Neural progenitor cell (in vitro differentiated cells): ENCODE measurements at regions not wholly inside any gene's neighbourhood (a gene's known extent, or its start where the extent isn't known, plus 50 kb on each side); places are given as distances from the start of the nearest gene placed in this dataset.

Experiments
- DNase-seq: peaks from one replicate; pipeline ENCODE4 v3.0.0-alpha.2; 2016; ENCODE audit warnings: low spot score
- H2AFZ ChIP-seq: fragments of 200-600 bp; sonication (generic); replicated peaks from 2 replicates; pipeline ENCODE4 v1.6.1; 2016; ENCODE audit warnings: antibody characterized with exemption
- H3F3A ChIP-seq: fragments of 200-600 bp; sonication (generic); 2 replicates; pipeline ENCODE4 v1.6.1; 2016; ENCODE audit warnings: antibody characterized with exemption, low read depth
- H3K27ac ChIP-seq: fragments of 200-600 bp; sonication (generic); 2 replicates; pipeline ENCODE4 v1.5.1; 2016; ENCODE audit warnings: mild to moderate bottlenecking
- H3K27me3 ChIP-seq: fragments of 200-600 bp; sonication (generic); 2 replicates; pipeline ENCODE4 v1.6.1; 2016; ENCODE audit warnings: mild to moderate bottlenecking, moderate library complexity
- H3K36me3 ChIP-seq: fragments of 200-600 bp; sonication (generic); 2 replicates; pipeline ENCODE4 v1.5.1; 2016
- H3K4me1 ChIP-seq: fragments of 200-600 bp; sonication (generic); 2 replicates; pipeline ENCODE4 v1.6.1; 2016; ENCODE audit warnings: mixed run types
- H3K4me2 ChIP-seq: fragments of 200-600 bp; sonication (generic); 2 replicates; pipeline ENCODE4 v1.6.1; 2016
- H3K4me3 ChIP-seq: fragments of 200-600 bp; sonication (generic); 2 replicates; pipeline ENCODE4 v1.5.1; 2016
- H3K79me2 ChIP-seq: fragments of 200-600 bp; sonication (generic); 2 replicates; pipeline ENCODE4 v1.6.1; 2016; ENCODE audit warnings: low read depth
- H3K9ac ChIP-seq: fragments of 200-600 bp; sonication (generic); 2 replicates; pipeline ENCODE4 v1.6.1; 2016
- H3K9me3 ChIP-seq: fragments of 200-600 bp; sonication (generic); 2 replicates; pipeline ENCODE4 v1.5.1; 2016; ENCODE audit warnings: low read depth
- H4K20me1 ChIP-seq: fragments of 200-600 bp; sonication (generic); 2 replicates; pipeline ENCODE4 v1.6.1; 2016; ENCODE audit warnings: low read depth
- H3K27ac Mint-ChIP-seq: 3 replicates; pipeline ENCODE4 v1.8.0; 2021; ENCODE audit warnings: mixed read lengths
- H3K27me3 Mint-ChIP-seq: 2 replicates; pipeline ENCODE4 v1.8.0; 2022; ENCODE audit warnings: low read depth, mild to moderate bottlenecking, inconsistent platforms, moderate library complexity, mixed read lengths; ENCODE audit not compliant: insufficient read depth
- H3K36me3 Mint-ChIP-seq: 3 replicates; pipeline ENCODE4 v1.8.0; 2021; ENCODE audit warnings: mixed read lengths
- H3K4me1 Mint-ChIP-seq: 3 replicates; pipeline ENCODE4 v1.8.0; 2021; ENCODE audit warnings: mixed read lengths
- H3K4me3 Mint-ChIP-seq: 3 replicates; pipeline ENCODE4 v1.8.0; 2021; ENCODE audit warnings: mild to moderate bottlenecking, moderate library complexity, mixed read lengths
- H3K9me3 Mint-ChIP-seq: 3 replicates; pipeline ENCODE4 v1.8.0; 2020; ENCODE audit warnings: mixed read lengths
- CTCF ChIP-seq: fragments of 200-600 bp; sonication (generic); IDR thresholded peaks from 2 replicates; pipeline ENCODE4 v1.5.1; 2017; ENCODE audit warnings: antibody characterized with exemption, mild to moderate bottlenecking
- EZH2 ChIP-seq: fragments of 200-600 bp; sonication (generic); IDR thresholded peaks from 2 replicates; pipeline ENCODE4 v1.6.1; 2017; ENCODE audit warnings: antibody characterized with exemption, mild to moderate bottlenecking, moderate library complexity
- EZH2phosphoT487 ChIP-seq: fragments of 200-600 bp; sonication (generic); IDR thresholded peaks from 2 replicates; pipeline ENCODE4 v1.6.1; 2017; ENCODE audit warnings: antibody characterized with exemption

GRCh38 chr6:104599821-104600638 lies 259.7 kb downstream of the HACE1 start:
- Mint-ChIP-seq H3K4me3 (no peak overlapping the region), H3K27ac (no peak overlapping the region), H3K36me3 (no peaks in the 10 kb centered on the region), H3K4me1 (peaks cover 40% of the 10 kb centered on the region), H3K27me3 (peaks cover 3% of the 10 kb centered on the region), H3K9me3 (no peaks in the 10 kb centered on the region)
- H3K4me3 ChIP-seq: no peak overlapping the region
- no peak for TF ChIP-seq CTCF
- no peak for TF ChIP-seq EZH2phosphoT487
- TF ChIP-seq EZH2: no peak
- H3K9me3 ChIP-seq: no peaks in the 10 kb centered on the region
- no peaks in the 10 kb centered on the region for H3K79me2 ChIP-seq
- DNase-seq: no peak
- H2AFZ ChIP-seq: no peak overlapping the region
- peaks cover 12% of the 10 kb centered on the region for H3K4me1 ChIP-seq
- no peaks in the 10 kb centered on the region for H3F3A ChIP-seq
- H4K20me1 ChIP-seq: no peaks in the 10 kb centered on the region
- no peaks in the 10 kb centered on the region for H3K36me3 ChIP-seq
- H3K27ac ChIP-seq: no peak overlapping the region
- no peak overlapping the region for H3K9ac ChIP-seq
- no peaks in the 10 kb centered on the region for H3K27me3 ChIP-seq
- no peak overlapping the region for H3K4me2 ChIP-seq

GRCh38 chr6:104597541-104598050 lies 262.1 kb downstream of the HACE1 start:
- Mint-ChIP-seq H3K36me3 (no peaks in the 10 kb centered on the region), H3K27me3 (peaks cover 3% of the 10 kb centered on the region), H3K4me3 (no peak overlapping the region), H3K4me1 (peaks cover 32% of the 10 kb centered on the region), H3K9me3 (no peaks in the 10 kb centered on the region), H3K27ac (peak overlapping the region; percentile 11)
- DNase-seq: no peak
- no peaks in the 10 kb centered on the region for H3F3A ChIP-seq
- no peak overlapping the region for H3K9ac ChIP-seq
- no peaks in the 10 kb centered on the region for H3K36me3 ChIP-seq
- no peak overlapping the region for H3K27ac ChIP-seq
- peaks cover 12% of the 10 kb centered on the region for H3K4me1 ChIP-seq
- TF ChIP-seq EZH2: no peak
- TF ChIP-seq EZH2phosphoT487: no peak
- TF ChIP-seq CTCF: no peak
- H4K20me1 ChIP-seq: no peaks in the 10 kb centered on the region
- no peaks in the 10 kb centered on the region for H3K79me2 ChIP-seq
- no peak overlapping the region for H2AFZ ChIP-seq
- no peaks in the 10 kb centered on the region for H3K27me3 ChIP-seq
- no peaks in the 10 kb centered on the region for H3K9me3 ChIP-seq
- H3K4me3 ChIP-seq: no peak overlapping the region
- H3K4me2 ChIP-seq: no peak overlapping the region

- Mint-ChIP-seq H3K27me3 (peaks cover 3% of the 10 kb centered on the region), H3K27ac (no peak overlapping the region), H3K4me1 (peaks cover 27% of the 10 kb centered on the region), H3K9me3 (no peaks in the 10 kb centered on the region), H3K4me3 (no peak overlapping the region), H3K36me3 (no peaks in the 10 kb centered on the region)
- H3K79me2 ChIP-seq: no peaks in the 10 kb centered on the region
- H3K9ac ChIP-seq: no peak overlapping the region
- H3K4me3 ChIP-seq: no peak overlapping the region
- H4K20me1 ChIP-seq: no peaks in the 10 kb centered on the region
- no peak overlapping the region for H3K4me2 ChIP-seq
- DNase-seq: no peak
- H2AFZ ChIP-seq: no peak overlapping the region
- H3K4me1 ChIP-seq: peaks cover 9% of the 10 kb centered on the region
- no peaks in the 10 kb centered on the region for H3K36me3 ChIP-seq
- H3K27ac ChIP-seq: no peak overlapping the region
- H3K27me3 ChIP-seq: no peaks in the 10 kb centered on the region
- no peak for TF ChIP-seq EZH2
- H3K9me3 ChIP-seq: no peaks in the 10 kb centered on the region
- no peaks in the 10 kb centered on the region for H3F3A ChIP-seq
Measured at GRCh38 chr6:104596091-104596490, 263.6 kb downstream of the HACE1 start.

- H3K4me3 ChIP-seq: no peak overlapping the region
- no peak overlapping the region for H3K27ac ChIP-seq
- H3K36me3 Mint-ChIP-seq: no peaks in the 10 kb centered on the region
- H3K9me3 ChIP-seq: no peaks in the 10 kb centered on the region
- peaks cover 3% of the 10 kb centered on the region for H3K27me3 Mint-ChIP-seq
- no peak overlapping the region for H2AFZ ChIP-seq
- H3K4me2 ChIP-seq: no peak overlapping the region
- no peak for DNase-seq
- H3K27me3 ChIP-seq: no peaks in the 10 kb centered on the region
- no peaks in the 10 kb centered on the region for H3K79me2 ChIP-seq
- peaks cover 26% of the 10 kb centered on the region for H3K4me1 Mint-ChIP-seq
- H3K9me3 Mint-ChIP-seq: no peaks in the 10 kb centered on the region
- H3K4me3 Mint-ChIP-seq: no peak overlapping the region
- no peaks in the 10 kb centered on the region for H3F3A ChIP-seq
- no peak overlapping the region for H3K27ac Mint-ChIP-seq
- no peaks in the 10 kb centered on the region for H3K36me3 ChIP-seq
- no peak overlapping the region for H3K9ac ChIP-seq
- no peak for TF ChIP-seq CTCF
- no peak for TF ChIP-seq EZH2phosphoT487
- TF ChIP-seq EZH2: no peak
- H3K4me1 ChIP-seq: peaks cover 6% of the 10 kb centered on the region
- no peaks in the 10 kb centered on the region for H4K20me1 ChIP-seq
Measured at GRCh38 chr6:104595311-104595820, 264.4 kb downstream of the HACE1 start.
